ENCODE measurements at regions not wholly inside any gene's neighbourhood (a gene's known extent, or its start where the extent isn't known, plus 50 kb on each side); places are given as distances from the start of the nearest gene placed in this dataset.

- H3K4me3 ChIP-seq (ENCODE audit: low read depth, low read length): no peak overlapping the region
- in situ Hi-C loops (cut with HindIII; ENCODE audit: low sequenced_read_pairs): no loop called here
- no peak for DNase-seq (ENCODE audit: low read depth)
- no peak for TF ChIP-seq CTCF (IDR thresholded peaks at IDR 0.05; ENCODE audit: low read depth, low read length, missing control alignments)
Observed at GRCh38 chr13:71046360-71047079, 820.5 kb downstream of the DACH1 start.

- no peak for DNase-seq (ENCODE audit: low read depth)
- no peak for TF ChIP-seq CTCF (IDR thresholded peaks at IDR 0.05; ENCODE audit: low read depth, low read length, missing control alignments)
- in situ Hi-C loops (cut with HindIII; ENCODE audit: low sequenced_read_pairs): no loop called here
- H3K4me3 ChIP-seq (ENCODE audit: low read depth, low read length): no peak overlapping the region
Observed at GRCh38 chr13:71045101-71045500, 821.9 kb downstream of the DACH1 start.

- in situ Hi-C loops (cut with HindIII; ENCODE audit: low sequenced_read_pairs): no loop called here
- DNase-seq (ENCODE audit: low read depth): no peak
- no peak for TF ChIP-seq CTCF (IDR thresholded peaks at IDR 0.05; ENCODE audit: low read depth, low read length, missing control alignments)
- H3K4me3 ChIP-seq (ENCODE audit: low read depth, low read length): no peak overlapping the region
Observed at GRCh38 chr13:71039440-71039839, 827.6 kb downstream of the DACH1 start.

GRCh38 chr13:71034018-71034417 is 833.0 kb downstream of the DACH1 start:
- no peak for TF ChIP-seq CTCF (IDR thresholded peaks at IDR 0.05; ENCODE audit: low read depth, low read length, missing control alignments)
- in situ Hi-C loops (cut with HindIII; ENCODE audit: low sequenced_read_pairs): no loop called here

GRCh38 chr13:71033026-71033425 is 834.0 kb downstream of the DACH1 start:
- DNase-seq (ENCODE audit: low read depth): no peak
- no peak for TF ChIP-seq CTCF (IDR thresholded peaks at IDR 0.05; ENCODE audit: low read depth, low read length, missing control alignments)
- no peak overlapping the region for H3K4me3 ChIP-seq (ENCODE audit: low read depth, low read length)
- in situ Hi-C loops (cut with HindIII; ENCODE audit: low sequenced_read_pairs): no loop called here

More at GRCh38 chr13:71034018-71034417, 833.0 kb downstream of the DACH1 start:
- H3K4me3 ChIP-seq (ENCODE audit: low read depth, low read length): no peak overlapping the region
- DNase-seq (ENCODE audit: low read depth): no peak

- no peak for TF ChIP-seq CTCF (IDR thresholded peaks at IDR 0.05; ENCODE audit: low read depth, low read length, missing control alignments)
- in situ Hi-C loops (cut with HindIII; ENCODE audit: low sequenced_read_pairs): no loop called here
- no peak overlapping the region for H3K4me3 ChIP-seq (ENCODE audit: low read depth, low read length)
- DNase-seq (ENCODE audit: low read depth): no peak
Observed at GRCh38 chr13:71030784-71031183, 836.2 kb downstream of the DACH1 start.

Data from astrocyte of the cerebellum (primary cell).